D721Med (cell line): ENCODE measurements at regions not wholly inside any gene's neighbourhood (a gene's known extent, or its start where the extent isn't known, plus 50 kb on each side); places are given as distances from the start of the nearest gene placed in this dataset.
A peak's percentile ranks its signal among the peaks of the same experiment; 100 is the strongest.

Experiments
- DNase-seq: peaks from one replicate; pipeline ENCODE4 v3.0.0; 2011; ENCODE audit warnings: low spot score; ENCODE audit not compliant: insufficient read length
- FAIRE-seq: peaks from 2 replicates; lab custom pipeline; 2011; peaks lifted over from hg19 to GRCh38; lab: Jason Lieb, UNC
- TF ChIP-seq, protein P1 (sequence below): IDR thresholded peaks from 2 replicates; pipeline ENCODE4 v1.5.1; 2012; ENCODE audit warnings: mild to moderate bottlenecking, control low read depth; ENCODE audit not compliant: insufficient read depth; ENCODE audit errors: missing control alignments

DNA sequence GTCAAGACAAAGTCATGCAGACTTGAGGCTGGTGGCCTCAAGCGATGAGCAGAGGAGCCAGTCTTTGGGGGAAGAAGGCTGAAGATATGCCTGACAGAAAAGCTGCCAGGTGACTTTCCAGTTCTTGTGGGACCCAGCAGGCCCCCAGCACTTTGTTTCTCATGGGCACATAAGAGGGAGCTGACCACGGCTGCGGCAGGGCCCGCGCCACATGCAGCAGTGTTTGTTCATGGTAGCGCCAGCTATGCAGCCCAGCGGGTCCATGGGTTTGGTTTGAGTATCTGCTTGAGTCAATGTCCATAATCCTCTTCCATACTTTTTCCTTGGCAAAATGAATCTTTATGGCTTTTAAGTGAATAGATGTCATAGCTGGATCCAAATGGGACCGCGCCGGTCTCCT, 91.0 kb upstream of the LY86 start:
- DNase-seq (no peak), FAIRE-seq (no peak)
- TF ChIP-seq, protein P1, sequence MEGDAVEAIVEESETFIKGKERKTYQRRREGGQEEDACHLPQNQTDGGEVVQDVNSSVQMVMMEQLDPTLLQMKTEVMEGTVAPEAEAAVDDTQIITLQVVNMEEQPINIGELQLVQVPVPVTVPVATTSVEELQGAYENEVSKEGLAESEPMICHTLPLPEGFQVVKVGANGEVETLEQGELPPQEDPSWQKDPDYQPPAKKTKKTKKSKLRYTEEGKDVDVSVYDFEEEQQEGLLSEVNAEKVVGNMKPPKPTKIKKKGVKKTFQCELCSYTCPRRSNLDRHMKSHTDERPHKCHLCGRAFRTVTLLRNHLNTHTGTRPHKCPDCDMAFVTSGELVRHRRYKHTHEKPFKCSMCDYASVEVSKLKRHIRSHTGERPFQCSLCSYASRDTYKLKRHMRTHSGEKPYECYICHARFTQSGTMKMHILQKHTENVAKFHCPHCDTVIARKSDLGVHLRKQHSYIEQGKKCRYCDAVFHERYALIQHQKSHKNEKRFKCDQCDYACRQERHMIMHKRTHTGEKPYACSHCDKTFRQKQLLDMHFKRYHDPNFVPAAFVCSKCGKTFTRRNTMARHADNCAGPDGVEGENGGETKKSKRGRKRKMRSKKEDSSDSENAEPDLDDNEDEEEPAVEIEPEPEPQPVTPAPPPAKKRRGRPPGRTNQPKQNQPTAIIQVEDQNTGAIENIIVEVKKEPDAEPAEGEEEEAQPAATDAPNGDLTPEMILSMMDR = no peak

DNA sequence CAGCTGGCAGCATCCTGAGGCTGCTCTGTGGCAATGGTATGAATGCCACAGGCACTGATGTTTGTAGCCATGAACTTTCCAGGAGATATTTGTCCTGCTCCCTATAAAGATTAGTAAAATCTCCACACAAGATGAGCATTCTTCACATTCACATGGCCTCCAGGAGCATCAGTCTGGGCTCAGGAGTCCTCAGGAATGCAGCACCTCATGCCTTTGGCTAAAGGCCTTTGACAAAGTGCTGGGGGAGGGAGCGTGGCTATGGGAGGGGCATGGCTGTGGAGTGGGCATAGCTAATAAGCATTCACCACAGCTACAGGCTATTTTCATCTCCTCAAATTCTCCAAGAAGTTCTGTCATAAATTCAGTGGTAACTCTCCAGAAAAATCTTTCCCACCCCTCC, 90.5 kb upstream of the LY86 start:
- DNase-seq = no peak
- no peak for FAIRE-seq
- TF ChIP-seq, protein P1 = no peak

DNA sequence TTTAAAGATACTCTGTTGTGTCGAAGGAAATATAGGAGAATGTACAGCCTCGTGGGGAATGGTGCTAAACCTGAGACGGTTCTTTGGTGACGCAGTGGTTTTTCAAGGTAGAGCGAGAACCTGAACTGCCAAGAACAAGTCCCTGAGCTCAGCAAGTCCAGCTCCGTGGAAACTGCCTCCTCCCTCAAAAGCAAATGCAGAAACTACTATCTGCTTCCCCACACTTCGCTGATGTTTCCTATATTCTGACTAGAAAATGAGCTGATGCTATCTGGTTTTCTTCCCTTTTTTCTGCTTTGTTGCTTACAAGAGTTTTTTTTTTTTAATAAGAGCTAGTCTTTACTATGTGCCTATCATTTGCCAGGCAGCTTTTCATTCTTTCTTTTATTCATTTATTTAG, 85.3 kb upstream of the LY86 start:
- TF ChIP-seq, protein P1 = no peak
- DNase-seq (no peak), FAIRE-seq (no peak)

DNA sequence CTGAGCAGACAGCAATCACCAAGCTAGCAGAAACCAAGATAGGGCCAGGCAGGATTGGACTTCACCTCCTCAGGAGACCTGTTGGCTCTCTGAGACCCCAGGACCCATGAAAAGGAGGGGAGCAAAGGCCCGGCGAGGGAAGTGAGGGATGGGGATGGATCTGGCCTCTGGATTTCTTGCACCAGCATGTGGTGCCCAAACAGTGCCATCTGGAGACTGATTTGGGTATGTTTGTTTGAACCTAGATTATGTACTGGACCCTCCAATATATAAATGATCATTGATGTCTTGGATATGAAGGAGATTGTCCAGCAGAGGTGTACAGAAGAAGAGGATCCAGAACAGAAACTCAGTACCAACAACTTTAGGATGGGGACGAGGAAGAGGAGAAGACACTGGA, 83.4 kb upstream of the LY86 start:
- FAIRE-seq = no peak
- TF ChIP-seq, protein P1 = peak; percentile 3

DNA sequence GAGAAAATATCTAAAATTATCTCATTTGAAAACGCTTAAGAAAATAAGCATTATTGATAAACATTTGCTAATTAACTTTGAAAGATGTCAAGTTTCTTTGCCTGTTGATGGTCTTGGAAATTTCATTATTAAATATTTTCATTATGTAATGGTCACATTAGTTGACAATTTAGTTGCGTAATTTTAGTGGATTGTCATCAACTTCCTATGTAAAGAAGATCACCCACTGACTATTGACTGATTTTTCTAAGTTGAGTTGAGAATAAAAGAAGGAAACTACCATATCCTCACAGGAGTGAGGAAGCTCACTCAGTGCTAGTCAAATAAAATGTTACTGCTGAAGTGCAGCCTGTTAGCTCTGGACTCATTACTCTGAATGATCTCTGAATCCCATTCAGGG, 79.9 kb upstream of the LY86 start:
- TF ChIP-seq, protein P1 = no peak
- FAIRE-seq (no peak), DNase-seq (no peak)

More for the DNA sequence above, 83.4 kb upstream of the LY86 start:
- DNase-seq = no peak

DNA sequence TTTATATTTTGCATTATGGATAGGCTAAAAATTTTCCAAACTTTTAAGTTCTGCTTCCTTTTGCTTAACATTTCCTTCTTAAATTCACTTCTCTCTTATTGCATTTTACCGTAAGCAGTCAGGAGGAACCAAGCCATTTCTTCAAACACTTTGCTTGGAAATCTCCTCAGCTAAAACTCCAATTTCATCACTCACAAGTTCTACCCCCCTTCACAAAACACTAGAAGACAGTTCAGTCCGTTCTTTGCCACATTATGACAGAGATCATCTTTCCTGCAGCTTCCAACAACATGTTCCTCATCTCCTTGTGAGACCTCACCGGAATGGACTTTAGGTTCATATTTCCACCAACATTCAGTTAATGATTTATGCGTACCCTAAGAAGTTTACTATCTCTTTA, 79.2 kb upstream of the LY86 start:
- TF ChIP-seq, protein P1 = no peak
- FAIRE-seq = no peak
- no peak for DNase-seq

DNA sequence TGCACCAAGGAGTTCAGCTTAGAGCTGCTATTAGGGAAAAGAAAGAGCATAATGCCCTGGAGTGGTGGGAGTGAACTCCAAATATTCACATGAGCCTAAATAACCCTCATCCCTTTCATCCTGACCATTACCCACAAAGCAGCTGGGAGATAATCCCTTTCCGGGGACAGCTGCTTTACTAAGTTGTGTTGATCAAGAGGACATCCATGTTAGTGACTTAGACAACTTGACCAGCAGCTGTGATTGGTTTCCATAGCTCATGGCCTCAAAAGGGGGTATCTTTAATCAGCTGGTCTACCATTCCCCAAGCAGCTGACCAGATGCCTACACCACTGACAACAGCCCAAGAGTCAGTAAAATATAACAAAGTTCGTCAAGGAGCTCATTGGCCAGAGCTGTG, 75.8 kb upstream of the LY86 start:
- TF ChIP-seq, protein P1 = no peak
- no peak for FAIRE-seq
- no peak for DNase-seq
